SK-N-DZ (cell line): ENCODE measurements at regions not wholly inside any gene's neighbourhood (a gene's known extent, or its start where the extent isn't known, plus 50 kb on each side); places are given as distances from the start of the nearest gene placed in this dataset.

Experiments
- small RNA-seq, 2 experiments: library from RNA; depleted of rRNA; stranded (forward); fragments of <200 nt; gene quantifications; one replicate each; pipeline ENCODE3, GENCODE V24; 2014

Small RNA genes lying in the stretch of these regions (small RNA-seq; reads per million reads assigned to genes)
- 0 reads per million in 2 experiments for gene MIR557
